Naive B cell (primary cell): ENCODE measurements at regions not wholly inside any gene's neighbourhood (a gene's known extent, or its start where the extent isn't known, plus 50 kb on each side); places are given as distances from the start of the nearest gene placed in this dataset.

Experiments used
- ATAC-seq, 2 donors: fragments of 150-1000 bp; cut with Tn5 transposase; 2 replicates each; pipeline ENCODE4 v1.10.0; 2021; ENCODE audit warnings: low read depth in 2 of 2, mild to moderate bottlenecking in 2 of 2, moderate library complexity in 2 of 2
- DNase-seq: peaks from one replicate; pipeline ENCODE4 v3.0.0; 2022
- H3K27ac Mint-ChIP-seq, 6 donors: one replicate each; pipeline ENCODE4 v1.8.0; 2020 to 2022; ENCODE audit warnings: mild to moderate bottlenecking in 6 of 6, mixed read lengths in 6 of 6, moderate library complexity in 5 of 6, inconsistent platforms in 2 of 6
- H3K27me3 Mint-ChIP-seq, 3 donors: one replicate each; pipeline ENCODE4 v1.8.0; 2021 to 2022; ENCODE audit warnings: mixed read lengths in 3 of 3, mild to moderate bottlenecking in 1 of 3
- H3K36me3 Mint-ChIP-seq, 2 donors: one replicate each; pipeline ENCODE4 v1.8.0; 2020 to 2022; ENCODE audit warnings: mixed read lengths in 2 of 2, inconsistent platforms in 1 of 2, mild to moderate bottlenecking in 1 of 2
- H3K4me1 Mint-ChIP-seq, 3 donors: one replicate each; pipeline ENCODE4 v1.8.0; 2020 to 2022; ENCODE audit warnings: mixed read lengths in 3 of 3, inconsistent platforms in 1 of 3, mild to moderate bottlenecking in 1 of 3, moderate library complexity in 1 of 3
- H3K4me3 Mint-ChIP-seq, 8 donors: one replicate each; pipeline ENCODE4 v1.8.0; 2020 to 2022; ENCODE audit warnings: mild to moderate bottlenecking in 8 of 8, mixed read lengths in 8 of 8, moderate library complexity in 8 of 8, inconsistent platforms in 2 of 8
- H3K9me3 Mint-ChIP-seq, 7 donors: one replicate each; pipeline ENCODE4 v1.8.0; 2020 to 2022; ENCODE audit warnings: mixed read lengths in 7 of 7, mild to moderate bottlenecking in 5 of 7, inconsistent platforms in 2 of 7, moderate library complexity in 1 of 7

GRCh38 chr5:173557123-173557903 is 59.1 kb downstream of the BOD1 start:
- Mint-ChIP-seq H3K4me1 (no peaks in the 10 kb centered on the region), H3K27ac (no peak overlapping the region), H3K9me3 (peaks cover 16 to 31% (median 26%) of the 10 kb centered on the region in 7 donors), H3K27me3 (peaks cover 19 to 38% (median 30%) of the 10 kb centered on the region in 3 donors), H3K36me3 (peaks cover 8 to 28% of the 10 kb centered on the region in 2 donors), H3K4me3 (no peak overlapping the region)
- DNase-seq = no peak
- ATAC-seq = no peak

- peaks cover 6 to 21% of the 10 kb centered on the region in 2 donors for H3K36me3 Mint-ChIP-seq
- peaks cover 12 to 25% (median 22%) of the 10 kb centered on the region in 7 donors for H3K9me3 Mint-ChIP-seq
- H3K27ac Mint-ChIP-seq = no peak overlapping the region
- no peak overlapping the region for H3K4me3 Mint-ChIP-seq
- no peaks in the 10 kb centered on the region for H3K4me1 Mint-ChIP-seq
- ATAC-seq (no peak), DNase-seq (no peak)
- peaks cover 22 to 37% (median 34%) of the 10 kb centered on the region in 3 donors for H3K27me3 Mint-ChIP-seq
Measured at GRCh38 chr5:173556142-173557028, 60.1 kb downstream of the BOD1 start.

GRCh38 chr5:173554989-173555705 is 61.3 kb downstream of the BOD1 start:
- Mint-ChIP-seq H3K36me3 (peaks cover 0 to 9% of the 10 kb centered on the region in 2 donors), H3K4me3 (no peak overlapping the region), H3K27ac (no peak overlapping the region), H3K9me3 (peaks cover 6 to 14% (median 9%) of the 10 kb centered on the region in 7 donors), H3K4me1 (no peaks in the 10 kb centered on the region), H3K27me3 (peaks cover 21 to 36% (median 33%) of the 10 kb centered on the region in 3 donors)
- ATAC-seq (no peak), DNase-seq (no peak)

GRCh38 chr5:173554038-173554955 is 62.2 kb downstream of the BOD1 start:
- H3K4me3 Mint-ChIP-seq = no peak overlapping the region
- no peak for DNase-seq
- peaks cover 0 to 5% (median under 1%) of the 10 kb centered on the region in 7 donors for H3K9me3 Mint-ChIP-seq
- peaks cover 0 to under 1% of the 10 kb centered on the region in 2 donors for H3K36me3 Mint-ChIP-seq
- ATAC-seq = no peak
- H3K4me1 Mint-ChIP-seq = no peaks in the 10 kb centered on the region
- H3K27ac Mint-ChIP-seq = no peak overlapping the region
- peaks cover 20 to 36% (median 33%) of the 10 kb centered on the region in 3 donors for H3K27me3 Mint-ChIP-seq

GRCh38 chr5:173550641-173551040 is 65.8 kb downstream of the BOD1 start:
- ATAC-seq = no peak
- Mint-ChIP-seq H3K9me3 (peaks cover 0 to 2% (median 0%) of the 10 kb centered on the region in 7 donors), H3K36me3 (no peaks in the 10 kb centered on the region), H3K4me3 (no peak overlapping the region), H3K27me3 (peaks cover 12 to 36% (median 34%) of the 10 kb centered on the region in 3 donors), H3K27ac (no peak overlapping the region), H3K4me1 (no peaks in the 10 kb centered on the region)
- DNase-seq = no peak

GRCh38 chr5:173549644-173550043 is 66.8 kb downstream of the BOD1 start:
- no peak overlapping the region for H3K4me3 Mint-ChIP-seq
- H3K4me1 Mint-ChIP-seq = no peaks in the 10 kb centered on the region
- H3K9me3 Mint-ChIP-seq = peaks cover 0 to under 1% (median 0%) of the 10 kb centered on the region in 7 donors
- H3K27ac Mint-ChIP-seq = no peak overlapping the region
- no peak for ATAC-seq
- peaks cover 12 to 32% (median 29%) of the 10 kb centered on the region in 3 donors for H3K27me3 Mint-ChIP-seq
- DNase-seq = no peak
- H3K36me3 Mint-ChIP-seq = no peaks in the 10 kb centered on the region

- no peak overlapping the region for H3K27ac Mint-ChIP-seq
- H3K36me3 Mint-ChIP-seq = no peaks in the 10 kb centered on the region
- H3K9me3 Mint-ChIP-seq = peaks cover 0 to 2% (median 0%) of the 10 kb centered on the region in 7 donors
- H3K27me3 Mint-ChIP-seq = peaks cover 12 to 20% (median 20%) of the 10 kb centered on the region in 3 donors
- no peak for DNase-seq
- no peaks in the 10 kb centered on the region for H3K4me1 Mint-ChIP-seq
- no peak overlapping the region for H3K4me3 Mint-ChIP-seq
- ATAC-seq = no peak
Measured at GRCh38 chr5:173547579-173547978, 68.9 kb downstream of the BOD1 start.

GRCh38 chr5:173542964-173543363 is 73.5 kb downstream of the BOD1 start:
- ATAC-seq (no peak), DNase-seq (no peak)
- Mint-ChIP-seq H3K4me3 (no peak overlapping the region), H3K27me3 (peaks cover 8 to 19% (median 8%) of the 10 kb centered on the region in 3 donors), H3K36me3 (no peaks in the 10 kb centered on the region), H3K4me1 (no peaks in the 10 kb centered on the region), H3K9me3 (peaks cover 0 to 2% (median 0%) of the 10 kb centered on the region in 7 donors), H3K27ac (no peak overlapping the region)

GRCh38 chr5:173542159-173542558 is 74.3 kb downstream of the BOD1 start:
- H3K27ac Mint-ChIP-seq = peak overlapping the region in 1 of 6 donors; percentile 49
- H3K4me1 Mint-ChIP-seq = no peaks in the 10 kb centered on the region
- no peak for ATAC-seq
- H3K36me3 Mint-ChIP-seq = no peaks in the 10 kb centered on the region
- DNase-seq = no peak
- H3K27me3 Mint-ChIP-seq = peaks cover 6 to 15% (median 11%) of the 10 kb centered on the region in 3 donors
- peaks cover 0 to 2% (median 0%) of the 10 kb centered on the region in 7 donors for H3K9me3 Mint-ChIP-seq
- no peak overlapping the region for H3K4me3 Mint-ChIP-seq

GRCh38 chr5:173538654-173539053 is 77.8 kb downstream of the BOD1 start:
- H3K27ac Mint-ChIP-seq = no peak overlapping the region
- no peaks in the 10 kb centered on the region for H3K9me3 Mint-ChIP-seq
- H3K36me3 Mint-ChIP-seq = no peaks in the 10 kb centered on the region
- no peak for ATAC-seq
- no peaks in the 10 kb centered on the region for H3K4me1 Mint-ChIP-seq
- H3K27me3 Mint-ChIP-seq = peaks cover 14 to 30% (median 24%) of the 10 kb centered on the region in 3 donors
- H3K4me3 Mint-ChIP-seq = no peak overlapping the region
- no peak for DNase-seq

- no peak for ATAC-seq
- Mint-ChIP-seq H3K27ac (no peak overlapping the region), H3K27me3 (peaks cover 14 to 30% (median 24%) of the 10 kb centered on the region in 3 donors)
Measured at GRCh38 chr5:173538018-173538417, 78.4 kb downstream of the BOD1 start.

GRCh38 chr5:173537228-173537627 is 79.2 kb downstream of the BOD1 start:
- Mint-ChIP-seq H3K9me3 (no peaks in the 10 kb centered on the region), H3K27me3 (peaks cover 14 to 30% (median 20%) of the 10 kb centered on the region in 3 donors), H3K36me3 (no peaks in the 10 kb centered on the region), H3K4me1 (no peaks in the 10 kb centered on the region), H3K4me3 (no peak overlapping the region), H3K27ac (no peak overlapping the region)
- no peak for ATAC-seq
- no peak for DNase-seq

More at GRCh38 chr5:173538018-173538417, 78.4 kb downstream of the BOD1 start:
- H3K9me3 Mint-ChIP-seq = no peaks in the 10 kb centered on the region
- DNase-seq = no peak
- no peak overlapping the region for H3K4me3 Mint-ChIP-seq
- no peaks in the 10 kb centered on the region for H3K36me3 Mint-ChIP-seq
- H3K4me1 Mint-ChIP-seq = no peaks in the 10 kb centered on the region
